ENCODE measurements at regions not wholly inside any gene's neighbourhood (a gene's known extent, or its start where the extent isn't known, plus 50 kb on each side); places are given as distances from the start of the nearest gene placed in this dataset.
"Not testable (repeated sequence)": the region's sequence is repeated elsewhere in the genome, so short reads cannot be mapped to it uniquely, and the experiment has no call there.

GRCh38 chr12:17695495-17695894, 394.5 kb downstream of the RERGL start:
- DNase-seq = no peak

DNA sequence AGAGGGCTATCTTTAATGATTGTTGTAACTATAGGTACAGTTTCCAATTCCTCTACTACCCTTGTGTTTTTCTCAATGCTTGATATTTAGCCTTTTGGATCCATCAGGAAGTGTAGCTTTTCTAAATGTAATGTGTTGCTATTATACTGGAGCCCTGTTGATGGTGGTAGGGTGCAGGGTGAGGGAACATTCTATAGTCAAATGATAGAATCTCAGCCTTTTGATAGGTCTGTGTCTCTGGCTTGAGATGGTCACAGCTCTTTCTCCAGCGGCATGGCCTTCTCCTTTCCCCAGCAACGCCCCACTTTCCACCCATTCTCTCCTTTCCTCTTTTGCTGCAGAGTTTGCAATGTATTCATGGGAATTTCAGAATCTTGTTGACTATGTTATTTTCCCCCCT, 398.6 kb downstream of the RERGL start:
- DNase-seq = no peak

DNA sequence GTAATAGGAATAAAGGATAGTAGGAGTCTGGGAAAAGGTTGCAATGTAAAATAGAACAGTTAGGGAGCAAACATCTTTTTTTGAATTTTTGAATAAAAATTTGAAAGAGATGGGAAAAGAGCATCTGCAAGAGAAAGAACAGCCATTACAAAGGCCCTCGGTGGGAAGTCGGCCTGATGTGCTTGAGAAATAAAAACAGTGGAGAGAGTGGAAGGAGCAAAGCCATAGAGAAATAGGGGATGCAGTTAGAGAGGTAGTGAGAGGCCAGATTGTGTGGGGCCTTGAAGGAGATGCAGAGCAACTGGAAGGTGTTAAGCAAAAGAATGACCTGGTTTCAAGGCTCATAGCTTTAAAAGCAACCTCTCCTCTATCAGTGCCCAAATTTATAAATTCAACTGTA, 409.8 kb downstream of the RERGL start:
- no peak for DNase-seq

GRCh38 chr12:17666641-17667324, 423.2 kb downstream of the RERGL start:
- DNase-seq = no peak

DNA sequence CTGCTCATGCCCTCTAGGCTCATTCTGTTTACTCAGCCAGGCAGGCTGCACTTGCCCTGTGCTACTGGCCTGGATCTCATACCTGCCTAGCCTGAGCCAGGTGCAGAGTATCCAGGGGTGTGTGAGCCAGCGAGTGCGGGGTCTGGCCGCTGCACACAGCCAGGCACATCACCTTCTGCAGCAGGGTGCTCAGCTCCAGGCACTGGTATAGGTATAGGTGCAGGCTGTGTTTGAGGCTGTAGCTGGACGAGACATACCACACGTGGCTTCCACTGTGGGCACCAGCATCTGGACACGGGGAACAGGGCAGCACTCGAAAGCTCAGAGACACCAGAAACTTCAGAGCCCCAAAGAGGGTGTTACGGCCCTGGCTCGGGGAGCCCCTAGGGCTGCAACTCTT, 424.2 kb downstream of the RERGL start:
- no peak for DNase-seq

DNA sequence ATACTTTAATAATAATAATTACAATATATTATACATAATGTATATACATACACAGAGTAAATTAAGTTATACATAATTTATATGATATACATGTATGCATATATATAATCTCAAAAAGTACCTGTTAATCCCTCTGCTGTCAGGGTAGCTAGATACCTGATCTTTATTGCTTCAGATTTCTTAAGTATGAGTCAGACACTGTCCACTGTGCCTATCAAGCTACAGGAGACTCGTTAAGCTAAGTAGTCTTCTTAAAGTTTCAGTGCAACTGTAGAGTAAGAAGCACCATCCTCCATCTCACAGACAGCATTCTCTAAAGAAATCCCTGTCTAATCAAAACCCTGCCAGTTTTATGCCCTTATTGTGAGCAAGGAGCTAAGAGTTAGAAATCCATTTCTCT, 428.7 kb downstream of the RERGL start:
- no peak for DNase-seq

- DNase-seq = no peak
Observed at GRCh38 chr12:17652436-17652835, 437.6 kb downstream of the RERGL start.

GRCh38 chr12:17642340-17642650, 447.7 kb downstream of the RERGL start:
- DNase-seq = no peak

DNA sequence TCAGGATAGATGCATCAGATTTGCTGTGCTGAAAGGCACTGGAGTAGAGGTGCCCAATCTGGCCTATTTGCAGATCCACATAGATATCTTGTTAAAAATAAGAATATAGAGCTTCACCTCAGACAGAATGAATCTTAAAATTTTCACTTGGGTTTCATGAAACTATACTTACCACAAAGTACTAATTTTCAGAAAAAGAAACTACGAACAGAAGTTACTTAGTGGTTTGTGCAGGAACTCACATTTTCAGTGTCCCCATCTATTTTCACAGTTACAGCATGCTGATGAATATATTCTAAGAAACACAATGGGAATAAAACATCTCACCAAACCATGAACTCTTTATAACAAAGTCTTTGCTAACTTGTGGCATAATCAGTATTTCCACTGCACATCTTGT, 449.4 kb downstream of the RERGL start:
- DNase-seq = no peak

DNA sequence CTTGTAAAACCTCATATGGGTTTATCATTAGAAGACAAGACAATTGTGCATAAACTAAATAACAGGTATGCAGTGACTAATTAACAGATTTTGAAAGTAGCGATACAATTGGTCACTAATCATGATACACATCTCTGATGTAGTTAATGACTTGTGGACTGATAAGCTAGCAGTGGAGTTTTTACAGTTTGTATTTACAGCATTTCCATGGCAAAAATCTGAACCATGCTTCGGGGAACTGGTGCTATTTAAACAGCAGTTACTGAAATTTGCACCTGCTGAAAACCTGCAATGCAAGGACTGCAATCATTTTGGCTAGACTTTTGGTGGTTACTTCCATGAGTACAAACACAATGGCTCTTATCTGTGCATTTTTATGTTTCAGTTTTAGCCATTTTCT, 471.2 kb downstream of the RERGL start:
- no peak for DNase-seq

- no peak for DNase-seq
Observed at GRCh38 chr12:17609701-17610100, 480.3 kb downstream of the RERGL start.

DNA sequence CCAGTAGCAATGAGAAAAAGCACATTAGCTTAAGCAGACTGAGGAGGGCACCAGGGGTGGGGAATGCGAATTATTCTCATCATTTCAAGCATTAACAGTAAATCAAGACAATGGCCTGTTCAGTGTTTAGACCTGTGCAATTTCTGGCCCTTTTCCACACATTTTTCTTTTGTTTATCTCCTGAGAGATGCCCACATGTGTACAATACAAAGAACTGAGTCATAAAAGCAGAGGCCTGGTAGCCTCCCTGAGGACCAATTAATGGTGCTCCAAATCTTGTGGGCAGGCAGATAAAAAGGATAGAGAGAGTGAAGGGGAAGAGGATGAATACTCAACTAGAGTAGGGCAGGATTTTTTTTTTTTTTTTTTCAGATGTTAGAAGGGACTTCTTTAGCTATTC, 480.8 kb downstream of the RERGL start:
- no peak for DNase-seq

DNA sequence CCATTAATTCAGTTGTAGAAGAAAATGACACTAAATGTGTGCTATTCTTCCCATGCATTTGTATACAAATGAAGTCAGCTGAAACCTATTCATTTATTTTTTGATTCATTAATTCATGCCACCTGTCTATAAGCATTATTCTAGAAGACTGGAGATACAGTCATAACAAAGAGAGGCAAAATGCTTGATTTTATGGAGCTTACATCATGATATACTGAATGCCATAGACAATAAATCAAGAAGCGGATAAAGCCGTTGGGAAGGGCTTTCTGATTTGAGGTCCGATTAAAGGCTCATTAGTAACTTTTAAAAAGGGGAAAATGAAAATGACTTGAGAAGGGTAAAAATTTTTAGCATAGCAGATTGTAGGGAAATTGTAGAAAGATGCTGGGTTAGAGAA, 494.9 kb downstream of the RERGL start:
- DNase-seq = no peak

DNA sequence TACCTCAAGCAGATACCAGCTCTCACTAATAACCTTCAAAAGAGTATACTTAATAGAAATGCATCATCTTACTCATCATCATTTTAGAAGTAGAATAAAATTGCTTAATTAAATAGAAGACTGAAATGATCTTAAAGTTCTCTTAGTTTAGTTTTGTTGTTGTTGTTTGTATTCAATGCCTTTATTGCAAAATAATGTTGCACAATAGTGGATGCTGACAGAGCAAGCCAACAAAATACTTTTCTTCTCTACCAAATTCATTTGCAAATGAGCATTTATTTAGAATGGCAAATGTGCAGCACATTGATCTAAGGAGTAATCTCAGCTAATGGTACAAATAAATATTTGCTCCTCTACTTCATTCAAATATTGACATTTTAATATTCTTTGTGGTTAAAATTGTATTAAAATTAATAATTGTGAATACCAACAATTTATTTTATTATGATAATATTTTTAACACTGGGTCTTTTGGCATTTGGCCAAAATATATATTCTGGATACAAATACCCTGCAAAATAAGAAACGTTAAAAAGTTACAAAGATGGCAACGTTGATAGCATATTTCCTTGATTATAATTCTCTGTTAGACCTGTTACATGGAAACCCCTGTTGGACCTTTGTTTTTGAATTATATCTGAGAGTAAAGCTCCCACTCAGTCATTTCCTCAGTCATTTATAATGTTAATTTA, 496.1 kb downstream of the RERGL start:
- no peak for DNase-seq

DNA sequence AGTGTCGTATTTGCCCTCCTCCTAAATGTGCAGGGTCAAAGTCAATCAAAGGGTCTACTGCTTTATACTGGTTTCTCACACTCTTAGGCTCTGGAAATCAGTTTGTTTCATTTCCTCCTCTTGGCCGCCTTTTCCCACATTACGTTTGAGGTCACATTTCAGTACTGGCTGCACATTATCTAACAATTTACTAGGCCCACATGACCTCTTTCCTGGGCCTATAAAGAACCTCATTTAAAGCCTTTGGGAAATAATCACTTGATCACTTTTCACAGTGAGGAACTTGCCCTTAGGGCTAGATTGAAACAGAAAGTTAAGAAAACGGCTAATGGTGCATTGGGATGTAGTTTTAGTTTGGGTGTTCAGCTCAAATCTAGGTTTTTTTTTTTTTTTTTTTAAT, 497.5 kb downstream of the RERGL start:
- DNase-seq = no peak

DNA sequence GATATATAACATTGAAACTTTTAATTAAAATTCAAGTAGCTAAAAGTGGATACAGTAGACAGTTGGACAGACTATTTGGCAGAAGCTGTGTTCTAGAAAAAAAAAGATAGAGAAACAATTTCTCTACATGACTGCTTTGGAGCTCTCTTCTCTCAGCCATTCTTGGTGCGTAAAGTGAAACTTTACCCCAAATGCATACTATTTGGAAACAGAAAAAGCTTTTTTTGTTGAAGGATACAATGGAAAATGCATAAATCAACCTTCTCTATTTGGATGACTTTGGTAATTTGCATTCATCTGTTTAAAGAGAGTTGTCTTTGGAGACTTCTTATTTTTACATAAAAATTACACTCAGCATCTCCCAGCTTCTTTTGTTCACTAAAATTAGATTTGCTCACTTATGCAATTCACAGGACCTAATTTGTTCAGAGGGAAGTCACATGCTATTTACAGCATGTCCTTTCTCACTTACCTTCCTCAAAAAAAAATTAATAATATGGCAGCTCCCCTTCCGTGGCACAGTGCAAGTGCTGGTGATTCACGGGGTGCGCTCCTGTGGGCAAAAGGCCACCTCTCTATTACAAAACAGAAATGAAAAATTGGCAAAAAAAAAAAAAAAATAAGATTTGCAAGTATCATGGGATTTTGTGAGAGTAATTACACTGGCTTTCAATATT, 498.9 kb downstream of the RERGL start:
- no peak for DNase-seq

DNA sequence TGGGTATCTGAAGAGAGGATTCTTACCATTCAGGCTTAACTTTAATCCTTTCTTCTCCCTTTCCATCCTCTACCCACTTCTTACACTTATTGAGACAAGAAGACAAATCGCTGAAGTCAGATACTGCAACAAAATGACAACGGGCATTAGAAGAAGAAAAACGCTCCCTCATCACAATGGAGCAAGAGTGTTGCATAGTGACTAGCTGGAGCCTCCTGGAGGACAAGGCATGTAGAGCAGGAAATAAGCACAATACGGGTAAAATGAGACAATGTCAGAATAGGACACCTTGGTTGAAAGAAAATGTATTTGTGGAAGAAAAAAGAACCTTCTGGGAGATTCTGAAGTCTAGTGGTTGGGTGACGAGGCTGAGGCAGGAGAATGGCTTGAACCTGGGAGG, 501.0 kb downstream of the RERGL start:
- no peak for DNase-seq

DNA sequence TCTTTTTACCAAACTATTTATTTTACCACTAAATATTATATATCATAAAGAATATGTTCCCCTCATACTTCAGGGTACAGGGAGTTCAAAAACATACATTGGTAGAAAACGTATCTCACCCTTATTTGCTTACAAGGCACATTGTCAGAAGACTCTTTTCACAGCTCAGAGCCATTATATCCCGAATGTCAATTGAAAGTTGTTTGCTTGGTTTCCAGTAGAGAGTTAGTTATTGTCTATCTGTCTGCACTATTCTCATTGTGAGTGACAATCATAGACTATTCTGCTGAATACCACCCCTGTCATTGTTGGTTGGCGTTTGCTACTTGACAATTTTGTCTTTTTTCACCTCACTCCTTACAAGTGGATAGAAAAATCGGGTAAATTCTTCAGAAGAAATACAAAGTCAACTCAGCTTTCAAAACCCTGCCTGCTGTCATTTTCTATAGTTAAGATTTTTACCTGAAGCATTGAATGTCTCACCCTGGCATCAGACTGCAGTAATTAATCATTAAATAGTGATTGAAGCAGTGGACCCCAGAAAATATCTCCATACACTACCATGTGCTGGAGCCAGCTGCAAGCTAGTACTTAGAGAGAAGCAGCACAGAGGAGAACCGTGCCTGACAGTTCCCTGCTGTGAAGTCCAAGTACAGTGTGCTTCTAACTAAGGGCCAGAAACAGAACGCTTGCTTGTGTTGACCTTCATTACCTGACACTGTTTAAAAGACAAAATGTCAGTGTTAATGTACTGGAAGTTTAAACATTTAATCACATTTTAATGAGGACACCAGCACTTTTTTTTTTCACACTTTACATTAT, 510.6 kb downstream of the RERGL start:
- DNase-seq = no peak

GRCh38 chr12:17577405-17577804, 512.6 kb downstream of the RERGL start:
- no peak for DNase-seq

DNA sequence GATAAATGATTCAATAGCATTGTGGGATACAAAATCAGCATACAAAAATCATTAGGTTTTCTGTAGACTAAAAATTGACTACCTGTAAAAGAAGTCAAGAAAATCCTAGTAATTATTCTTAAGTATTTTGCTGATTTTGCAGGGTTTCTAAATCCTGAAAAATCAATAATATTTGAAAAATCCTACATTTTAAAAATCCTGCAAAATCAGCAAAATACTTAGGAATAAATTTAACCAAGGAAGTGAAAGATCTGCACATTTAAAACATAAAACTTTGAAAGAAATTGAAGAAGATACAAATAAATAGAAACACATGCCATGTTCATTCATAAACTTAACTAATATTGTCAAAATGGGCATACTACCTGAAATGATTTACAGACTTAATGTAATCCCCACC, 517.7 kb downstream of the RERGL start:
- no peak for DNase-seq

- DNase-seq = no peak
Observed at GRCh38 chr12:17571047-17571446, 518.9 kb downstream of the RERGL start.

DNA sequence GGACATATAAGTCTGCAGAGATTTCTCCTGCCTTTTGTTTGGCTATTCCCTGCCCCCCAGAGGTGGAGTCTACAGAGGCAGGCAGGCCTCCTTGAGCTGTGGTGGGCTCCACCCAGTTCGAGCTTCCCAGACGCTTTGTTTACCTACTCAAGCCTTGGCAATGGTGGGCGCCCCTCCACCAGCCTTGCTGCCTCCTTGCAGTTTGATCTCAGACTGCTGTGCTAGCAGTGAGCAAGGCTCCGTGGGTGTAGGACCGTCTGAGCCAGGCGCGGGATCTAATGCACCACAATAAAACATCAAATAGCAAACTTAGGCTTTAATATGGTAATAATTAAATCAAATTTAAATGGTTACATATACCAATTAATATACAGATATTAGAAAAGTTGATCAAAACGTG, 525.4 kb downstream of the RERGL start:
- not testable (repeated sequence) for DNase-seq

GRCh38 chr12:17550011-17550410, 540.0 kb downstream of the RERGL start:
- no peak for DNase-seq

DNA sequence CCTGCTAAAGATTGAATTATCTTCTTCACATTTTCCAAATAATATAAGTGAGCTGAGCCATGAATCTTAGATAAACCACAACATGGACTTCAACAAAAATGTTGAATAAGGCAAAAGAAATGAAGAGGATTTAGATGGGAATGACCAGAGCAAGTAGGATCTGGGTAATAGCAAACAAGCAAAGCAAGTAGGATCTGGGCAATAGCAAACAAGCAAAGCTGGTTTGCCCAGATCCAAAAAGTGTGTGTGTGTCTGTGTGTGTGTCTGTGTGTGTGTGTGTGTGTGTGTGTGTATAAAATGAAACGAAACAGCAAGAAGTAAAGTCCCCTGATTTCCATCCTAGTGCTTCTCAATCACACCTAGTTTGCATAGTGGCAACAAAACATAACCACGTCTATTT, 549.1 kb downstream of the RERGL start:
- DNase-seq = no peak

Measured in stimulated activated CD8-positive, alpha-beta memory T cell treated with anti-CD3 and anti-CD28 coated beads, Interleukin-4, amount 100 ng/mL, for 48 hours (primary cell).